ENCODE measurements at regions not wholly inside any gene's neighbourhood (a gene's known extent, or its start where the extent isn't known, plus 50 kb on each side); places are given as distances from the start of the nearest gene placed in this dataset.
A peak's percentile ranks its signal among the peaks of the same experiment; 100 is the strongest.
"Not testable (repeated sequence)": the region's sequence is repeated elsewhere in the genome, so short reads cannot be mapped to it uniquely, and the experiment has no call there.

- peaks cover 5% of the 10 kb centered on the region; the same call in 1 of the 2 replicates for H3K4me1 ChIP-seq
- H3K4me3 ChIP-seq, result no peak overlapping the region
- no peaks in the 10 kb centered on the region for H3K36me3 ChIP-seq
- DNase-seq, result no peak
- H3K27ac ChIP-seq, result no peak overlapping the region
- H3K27me3 ChIP-seq, result no peaks in the 10 kb centered on the region
- H3K9me3 ChIP-seq (replicated peaks), result no peaks in the 10 kb centered on the region
Observed at GRCh38 chr10:22833781-22834180, 94.1 kb upstream of the ARMC3 start.

DNA sequence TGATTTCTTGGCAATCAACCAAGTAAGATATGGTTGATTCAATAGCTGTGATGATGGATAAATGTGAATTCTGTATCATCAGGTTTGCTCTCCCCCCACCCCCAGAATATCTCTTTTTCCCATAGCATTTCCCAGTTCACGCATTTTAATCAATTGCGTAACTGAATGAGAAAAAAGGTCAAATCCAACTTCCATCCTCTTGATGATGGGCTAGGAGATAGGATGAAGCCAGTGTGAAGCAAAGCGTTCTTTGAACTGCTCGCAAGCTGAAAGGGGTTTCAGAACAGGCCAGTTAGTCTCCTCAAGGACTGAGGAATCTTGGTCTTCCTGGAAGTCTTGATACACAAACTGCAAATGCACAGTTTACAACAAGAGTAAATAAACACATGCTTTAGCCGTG lies 94.5 kb upstream of the ARMC3 start:
- Histone ChIP-seq H3K9me3 (replicated peaks) (no peaks in the 10 kb centered on the region), H3K36me3 (no peaks in the 10 kb centered on the region), H3K4me1 (peaks cover 8% of the 10 kb centered on the region; the same call in 1 of the 2 replicates), H3K27me3 (no peaks in the 10 kb centered on the region), H3K27ac (no peak overlapping the region), H3K4me3 (no peak overlapping the region)
- DNase-seq, result no peak

DNA sequence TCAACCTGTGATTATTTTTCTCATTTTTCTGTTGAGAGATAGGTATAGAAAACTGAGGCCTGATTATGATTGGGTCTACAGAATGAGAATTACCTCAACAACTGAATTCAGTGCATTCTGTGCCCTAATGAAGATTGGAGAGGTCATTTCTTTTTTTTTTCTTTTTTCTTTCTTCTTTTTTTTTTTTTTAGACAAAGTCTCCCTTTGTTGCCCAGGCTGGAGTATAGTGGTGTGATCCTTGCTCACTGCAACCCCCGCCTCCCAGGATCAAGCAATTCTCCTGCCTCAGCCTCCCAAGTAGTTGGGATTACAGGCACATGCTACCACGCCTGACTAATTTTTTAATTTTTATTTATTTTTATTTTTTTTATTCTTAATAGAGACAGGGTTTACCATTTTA lies 95.0 kb upstream of the ARMC3 start:
- no peaks in the 10 kb centered on the region for H3K9me3 ChIP-seq (replicated peaks)
- no peak overlapping the region for H3K4me3 ChIP-seq
- H3K36me3 ChIP-seq, result no peaks in the 10 kb centered on the region
- H3K27ac ChIP-seq, result no peak overlapping the region
- DNase-seq, result no peak
- peaks cover 8% of the 10 kb centered on the region; the same call in 1 of the 2 replicates for H3K4me1 ChIP-seq
- H3K27me3 ChIP-seq, result no peaks in the 10 kb centered on the region

DNA sequence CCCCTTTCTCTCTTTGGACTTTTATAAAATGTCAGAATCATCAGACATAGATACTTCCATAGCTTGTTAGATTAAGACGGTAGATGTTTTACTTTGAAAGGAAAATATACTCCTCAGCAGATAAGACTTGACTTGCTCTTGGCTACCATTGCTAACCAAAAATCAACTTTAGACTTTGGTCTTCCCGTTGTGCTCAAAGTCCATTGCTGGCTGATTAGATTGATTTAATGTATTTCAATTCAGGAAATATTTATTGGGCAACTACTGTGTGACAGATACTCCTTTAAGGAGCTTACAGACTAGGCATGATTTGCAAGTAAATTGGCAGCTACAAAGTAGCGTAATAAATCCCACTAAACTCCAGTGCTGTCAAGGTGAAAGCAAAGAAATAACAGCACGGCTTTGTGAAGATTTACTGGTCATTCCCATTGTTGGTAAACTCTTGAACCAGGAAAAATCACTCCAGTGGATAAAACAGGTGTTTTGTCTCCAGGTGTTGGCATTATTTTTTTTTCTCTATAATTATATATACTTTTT lies 95.7 kb upstream of the ARMC3 start:
- Histone ChIP-seq H3K36me3 (no peaks in the 10 kb centered on the region), H3K9me3 (replicated peaks) (no peaks in the 10 kb centered on the region), H3K27ac (no peak overlapping the region), H3K4me3 (no peak overlapping the region), H3K4me1 (peaks cover 8% of the 10 kb centered on the region; the same call in 1 of the 2 replicates), H3K27me3 (no peaks in the 10 kb centered on the region)
- DNase-seq, result no peak

- Histone ChIP-seq H3K4me3 (no peak overlapping the region), H3K9me3 (replicated peaks) (no peaks in the 10 kb centered on the region), H3K36me3 (no peaks in the 10 kb centered on the region), H3K27ac (no peak overlapping the region), H3K4me1 (peaks cover 8% of the 10 kb centered on the region; the same call in 1 of the 2 replicates), H3K27me3 (no peaks in the 10 kb centered on the region)
- DNase-seq, result peak; percentile 14 to 20
Observed at GRCh38 chr10:22831586-22831985, 96.3 kb upstream of the ARMC3 start.

DNA sequence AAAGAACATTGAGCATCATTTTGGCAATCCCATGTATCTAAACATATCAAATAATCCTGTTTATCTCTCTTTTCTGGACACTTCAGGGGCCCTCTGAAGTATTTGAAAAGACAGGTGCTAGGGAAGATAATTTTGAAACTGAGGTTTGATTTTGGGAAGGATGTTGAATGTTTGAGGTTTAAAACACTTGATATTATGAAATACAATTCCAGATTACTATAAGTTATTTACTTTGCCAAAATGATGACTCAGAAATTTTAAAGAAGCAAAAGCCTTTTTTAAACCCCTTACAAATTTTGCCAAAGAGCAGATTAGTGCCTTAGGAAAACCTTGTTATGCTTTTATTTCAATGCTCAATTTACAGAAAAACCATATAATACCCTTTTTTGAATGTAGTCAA lies 99.1 kb upstream of the ARMC3 start:
- not testable (repeated sequence) for DNase-seq; H3K4me1 ChIP-seq; H3K36me3 ChIP-seq; H3K27me3 ChIP-seq; H3K4me3 ChIP-seq; H3K27ac ChIP-seq; H3K9me3 ChIP-seq (replicated peaks)

DNA sequence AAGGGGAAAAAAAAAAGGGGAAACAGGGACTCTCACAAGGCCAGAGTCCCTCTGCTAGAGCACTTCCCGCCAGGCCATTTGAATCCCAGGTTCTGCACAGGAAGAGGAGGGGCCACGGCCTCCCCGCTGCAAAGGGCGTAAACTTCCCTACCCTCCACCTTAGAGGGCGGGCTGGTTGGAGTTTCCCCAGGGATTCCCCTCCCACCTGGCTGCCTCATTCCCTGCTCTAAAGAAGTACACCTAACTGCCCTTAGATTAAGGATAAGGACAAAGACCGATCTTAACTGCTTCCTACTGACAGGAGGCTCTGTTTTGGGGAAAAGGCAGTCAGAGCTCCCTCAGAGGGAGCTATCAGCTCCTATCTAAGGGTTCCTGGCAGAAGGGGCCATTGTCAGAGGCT lies 102.0 kb upstream of the ARMC3 start:
- no peaks in the 10 kb centered on the region for H3K27me3 ChIP-seq
- peaks cover 8% of the 10 kb centered on the region; the same call in 1 of the 2 replicates for H3K4me1 ChIP-seq
- H3K4me3 ChIP-seq, result no peak overlapping the region
- no peak overlapping the region for H3K27ac ChIP-seq
- no peaks in the 10 kb centered on the region for H3K9me3 ChIP-seq (replicated peaks)
- no peak for DNase-seq
- no peaks in the 10 kb centered on the region for H3K36me3 ChIP-seq

DNA sequence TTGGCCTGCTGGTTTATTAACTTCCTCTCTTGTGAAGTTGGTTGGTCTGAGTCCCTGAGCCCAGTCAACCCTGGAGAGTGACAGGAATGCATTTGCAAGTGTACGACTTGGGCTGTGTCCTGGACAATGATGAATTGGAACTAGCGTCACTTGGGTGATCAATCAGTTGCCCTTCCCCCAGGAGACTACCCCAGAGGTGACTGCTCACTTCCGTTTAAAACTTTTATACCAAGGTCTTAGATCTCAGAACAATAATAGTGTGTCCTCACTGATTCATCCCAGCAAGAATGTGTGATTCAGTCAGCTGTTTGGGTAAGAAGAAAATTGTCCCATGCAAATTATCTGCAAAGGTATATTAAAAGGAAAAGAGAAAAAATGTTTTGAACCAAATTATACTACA lies 102.9 kb upstream of the ARMC3 start:
- H3K27ac ChIP-seq, result no peak overlapping the region
- no peaks in the 10 kb centered on the region for H3K9me3 ChIP-seq (replicated peaks)
- no peaks in the 10 kb centered on the region for H3K36me3 ChIP-seq
- no peaks in the 10 kb centered on the region for H3K27me3 ChIP-seq
- H3K4me3 ChIP-seq, result no peak overlapping the region
- no peak for DNase-seq
- peaks cover 8% of the 10 kb centered on the region; the same call in 1 of the 2 replicates for H3K4me1 ChIP-seq

GRCh38 chr10:22824520-22824919 lies 103.3 kb upstream of the ARMC3 start:
- Histone ChIP-seq H3K4me1 (peaks cover 8% of the 10 kb centered on the region; the same call in 1 of the 2 replicates), H3K4me3 (no peak overlapping the region), H3K27ac (no peak overlapping the region), H3K27me3 (no peaks in the 10 kb centered on the region), H3K9me3 (replicated peaks) (no peaks in the 10 kb centered on the region), H3K36me3 (no peaks in the 10 kb centered on the region)
- DNase-seq, result no peak

- Histone ChIP-seq H3K27me3 (no peaks in the 10 kb centered on the region), H3K9me3 (replicated peaks) (no peaks in the 10 kb centered on the region), H3K4me1 (no peaks in the 10 kb centered on the region), H3K4me3 (no peak overlapping the region), H3K27ac (no peak overlapping the region), H3K36me3 (no peaks in the 10 kb centered on the region)
- DNase-seq, result no peak
Observed at GRCh38 chr10:22823109-22823508, 104.7 kb upstream of the ARMC3 start.

- H3K36me3 ChIP-seq; H3K9me3 ChIP-seq (replicated peaks); DNase-seq; H3K4me3 ChIP-seq; H3K4me1 ChIP-seq; H3K27ac ChIP-seq; H3K27me3 ChIP-seq: not testable (repeated sequence)
Observed at GRCh38 chr10:22821921-22822320, 105.9 kb upstream of the ARMC3 start.

- H3K36me3 ChIP-seq, result no peaks in the 10 kb centered on the region
- DNase-seq, result no peak
- no peak overlapping the region for H3K4me3 ChIP-seq
- H3K27me3 ChIP-seq, result no peaks in the 10 kb centered on the region
- no peak overlapping the region for H3K27ac ChIP-seq
- H3K4me1 ChIP-seq, result peaks cover 5% of the 10 kb centered on the region
- H3K9me3 ChIP-seq (replicated peaks), result no peaks in the 10 kb centered on the region
Observed at GRCh38 chr10:22821501-22821900, 106.4 kb upstream of the ARMC3 start.

DNA sequence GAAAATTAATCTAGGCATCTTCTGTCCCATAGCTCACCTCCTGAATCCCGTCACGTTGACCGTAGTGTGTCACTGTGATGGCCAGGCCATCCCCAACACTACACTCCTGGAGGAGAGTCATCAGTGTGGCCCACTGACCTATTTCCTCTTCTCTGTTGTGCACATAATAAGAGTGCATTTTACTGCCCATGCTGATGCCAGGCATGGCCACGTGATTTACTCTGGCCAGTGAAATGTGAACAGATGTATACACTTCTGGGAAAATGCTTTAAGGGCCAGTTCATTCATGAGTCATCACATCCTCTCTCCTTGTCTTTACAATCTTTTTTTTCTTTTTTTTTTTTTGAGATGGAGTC lies 101.9 kb upstream of the PIP4K2A start:
- DNase-seq, result peak; percentile 27 to 54
- H3K9me3 ChIP-seq (replicated peaks), result no peaks in the 10 kb centered on the region
- H3K27me3 ChIP-seq, result no peaks in the 10 kb centered on the region
- no peak overlapping the region; the same call in 1 of the 2 replicates for H3K27ac ChIP-seq
- H3K36me3 ChIP-seq, result no peaks in the 10 kb centered on the region
- H3K4me3 ChIP-seq, result no peak overlapping the region
- H3K4me1 ChIP-seq, result peaks cover 8% of the 10 kb centered on the region

- H3K36me3 ChIP-seq, result no peaks in the 10 kb centered on the region
- no peak for DNase-seq
- H3K4me1 ChIP-seq, result peaks cover 1% of the 10 kb centered on the region; the same call in 1 of the 2 replicates
- no peak overlapping the region for H3K4me3 ChIP-seq
- H3K9me3 ChIP-seq (replicated peaks), result no peaks in the 10 kb centered on the region
- H3K27me3 ChIP-seq, result no peaks in the 10 kb centered on the region
- H3K27ac ChIP-seq, result no peak overlapping the region
Observed at GRCh38 chr10:22810643-22811465, 96.5 kb upstream of the PIP4K2A start.

- no peaks in the 10 kb centered on the region for H3K27me3 ChIP-seq
- peaks cover 12% of the 10 kb centered on the region; the same call in 1 of the 2 replicates for H3K4me1 ChIP-seq
- no peak overlapping the region for H3K4me3 ChIP-seq
- H3K27ac ChIP-seq, result no peak overlapping the region
- no peaks in the 10 kb centered on the region for H3K9me3 ChIP-seq (replicated peaks)
- H3K36me3 ChIP-seq, result no peaks in the 10 kb centered on the region
- DNase-seq, result no peak
Observed at GRCh38 chr10:22807238-22807637, 92.9 kb upstream of the PIP4K2A start.

DNA sequence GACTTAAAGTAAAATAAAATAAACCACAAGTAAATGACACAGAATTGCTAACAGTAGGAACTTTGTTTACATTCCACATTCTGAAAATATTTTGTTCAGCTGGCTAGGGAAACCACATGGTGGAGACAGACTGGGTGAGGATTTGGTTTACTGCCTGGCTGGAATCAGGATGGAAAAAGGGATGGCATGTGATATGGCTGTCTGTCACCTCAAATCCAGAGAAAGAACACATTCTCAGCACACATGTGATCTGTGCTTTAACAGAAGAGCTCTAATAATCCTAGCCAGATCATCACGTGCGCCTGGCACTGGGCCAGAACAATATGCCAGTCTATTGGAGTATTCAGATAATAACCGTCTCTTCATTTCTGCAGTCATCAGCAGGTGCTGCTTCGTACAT lies 90.9 kb upstream of the PIP4K2A start:
- Histone ChIP-seq H3K9me3 (replicated peaks) (no peaks in the 10 kb centered on the region), H3K4me1 (peaks cover 12% of the 10 kb centered on the region; the same call in 1 of the 2 replicates), H3K4me3 (no peak overlapping the region), H3K27me3 (no peaks in the 10 kb centered on the region), H3K27ac (no peak overlapping the region), H3K36me3 (no peaks in the 10 kb centered on the region)
- DNase-seq, result peak; percentile 34 to 41

Measured in SJCRH30 (cell line).